Kidney epithelial cell (primary cell): ENCODE measurements at regions not wholly inside any gene's neighbourhood (a gene's known extent, or its start where the extent isn't known, plus 50 kb on each side); places are given as distances from the start of the nearest gene placed in this dataset.

Experiments
- DNase-seq: peaks from one replicate; pipeline ENCODE4 v3.0.0-alpha.2; 2010; ENCODE audit warnings: low read depth
- H3K27me3 ChIP-seq: 2 replicates; pipeline ENCODE4 v1.6.0; 2011; ENCODE audit warnings: low read length; ENCODE audit not compliant: control insufficient read depth, insufficient read depth
- H3K36me3 ChIP-seq: 2 replicates; pipeline ENCODE4 v1.5.1; 2011; ENCODE audit warnings: low read length; ENCODE audit not compliant: control insufficient read depth, insufficient read depth
- H3K4me3 ChIP-seq: 2 replicates; pipeline ENCODE4 v1.5.1; 2011; ENCODE audit warnings: low read depth, mild to moderate bottlenecking, control low read depth, low read length
- TF ChIP-seq, protein P1 (sequence below): IDR thresholded peaks from 2 replicates; pipeline ENCODE4 v1.5.1; 2011; ENCODE audit warnings: mild to moderate bottlenecking, moderate library complexity, low read length, control low read depth, inconsistent platforms; ENCODE audit not compliant: insufficient read depth, poor library complexity, severe bottlenecking

DNA sequence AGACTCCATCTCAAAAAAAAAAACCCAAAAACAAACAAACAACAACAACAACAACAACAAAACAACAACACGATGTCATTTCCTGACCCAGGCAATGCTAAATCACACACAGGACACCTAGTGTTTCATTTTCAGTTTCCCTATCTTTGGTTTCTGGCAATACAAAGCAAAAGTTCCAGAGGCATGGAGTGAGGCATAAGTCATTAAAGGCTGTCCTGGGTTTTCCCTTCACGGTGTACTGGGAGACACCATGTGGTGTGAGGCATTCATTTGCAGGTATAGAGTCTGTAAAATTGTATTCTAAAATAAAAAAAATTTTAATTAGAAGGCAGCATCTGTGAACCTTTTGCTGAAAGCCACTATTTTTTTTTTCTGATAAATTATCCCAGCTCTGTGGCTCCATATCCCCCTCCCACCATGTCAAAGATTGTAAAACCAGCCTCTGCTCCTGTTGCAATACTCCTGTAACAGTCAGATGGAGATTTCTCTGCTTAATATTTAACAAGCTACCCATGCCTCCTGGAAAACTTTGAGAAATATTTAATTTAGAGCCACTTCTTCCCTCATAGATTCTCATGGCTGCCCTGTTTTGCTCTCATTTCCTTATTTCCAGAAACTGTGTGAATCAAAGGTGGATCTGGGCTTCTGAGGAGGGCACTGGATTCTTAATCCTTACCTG lies 324.6 kb downstream of the MCTP2 start:
- no peaks in the 10 kb centered on the region for H3K36me3 ChIP-seq
- no peak overlapping the region for H3K4me3 ChIP-seq
- TF ChIP-seq, protein P1, sequence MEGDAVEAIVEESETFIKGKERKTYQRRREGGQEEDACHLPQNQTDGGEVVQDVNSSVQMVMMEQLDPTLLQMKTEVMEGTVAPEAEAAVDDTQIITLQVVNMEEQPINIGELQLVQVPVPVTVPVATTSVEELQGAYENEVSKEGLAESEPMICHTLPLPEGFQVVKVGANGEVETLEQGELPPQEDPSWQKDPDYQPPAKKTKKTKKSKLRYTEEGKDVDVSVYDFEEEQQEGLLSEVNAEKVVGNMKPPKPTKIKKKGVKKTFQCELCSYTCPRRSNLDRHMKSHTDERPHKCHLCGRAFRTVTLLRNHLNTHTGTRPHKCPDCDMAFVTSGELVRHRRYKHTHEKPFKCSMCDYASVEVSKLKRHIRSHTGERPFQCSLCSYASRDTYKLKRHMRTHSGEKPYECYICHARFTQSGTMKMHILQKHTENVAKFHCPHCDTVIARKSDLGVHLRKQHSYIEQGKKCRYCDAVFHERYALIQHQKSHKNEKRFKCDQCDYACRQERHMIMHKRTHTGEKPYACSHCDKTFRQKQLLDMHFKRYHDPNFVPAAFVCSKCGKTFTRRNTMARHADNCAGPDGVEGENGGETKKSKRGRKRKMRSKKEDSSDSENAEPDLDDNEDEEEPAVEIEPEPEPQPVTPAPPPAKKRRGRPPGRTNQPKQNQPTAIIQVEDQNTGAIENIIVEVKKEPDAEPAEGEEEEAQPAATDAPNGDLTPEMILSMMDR = no peak
- no peaks in the 10 kb centered on the region for H3K27me3 ChIP-seq
- DNase-seq = no peak

DNA sequence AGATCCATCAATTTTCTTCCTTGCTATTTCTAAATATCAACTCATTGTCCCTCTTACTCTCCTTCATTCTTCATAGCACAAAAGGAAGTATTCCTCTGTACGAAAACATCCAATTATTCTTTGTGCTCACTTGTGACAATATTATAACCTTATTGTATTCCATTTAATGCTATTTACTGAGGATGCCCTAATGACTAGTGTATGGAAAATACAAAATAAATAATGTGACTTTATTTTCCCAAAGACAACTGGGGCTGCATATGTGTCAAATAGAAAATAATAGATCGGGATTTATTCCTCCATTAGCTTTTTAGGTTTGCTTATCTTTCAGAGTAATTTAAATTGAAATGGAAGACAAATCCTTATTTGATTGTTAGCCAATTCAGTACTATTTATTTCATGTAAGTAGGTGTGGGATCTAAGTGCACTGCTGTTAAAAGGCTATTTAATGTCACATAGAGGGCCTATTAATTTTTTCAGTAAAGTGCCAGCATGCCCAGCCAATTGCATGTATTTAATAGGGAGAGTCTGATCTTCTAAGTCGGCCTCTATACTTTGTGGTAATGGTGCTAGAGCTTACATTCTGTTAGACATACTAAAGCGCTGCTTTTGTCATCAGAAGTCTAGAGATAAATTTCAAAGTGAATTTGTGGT lies 329.8 kb downstream of the MCTP2 start:
- Histone ChIP-seq H3K4me3 (no peak overlapping the region), H3K36me3 (no peaks in the 10 kb centered on the region), H3K27me3 (no peaks in the 10 kb centered on the region)
- TF ChIP-seq, protein P1 = no peak
- DNase-seq = no peak

DNA sequence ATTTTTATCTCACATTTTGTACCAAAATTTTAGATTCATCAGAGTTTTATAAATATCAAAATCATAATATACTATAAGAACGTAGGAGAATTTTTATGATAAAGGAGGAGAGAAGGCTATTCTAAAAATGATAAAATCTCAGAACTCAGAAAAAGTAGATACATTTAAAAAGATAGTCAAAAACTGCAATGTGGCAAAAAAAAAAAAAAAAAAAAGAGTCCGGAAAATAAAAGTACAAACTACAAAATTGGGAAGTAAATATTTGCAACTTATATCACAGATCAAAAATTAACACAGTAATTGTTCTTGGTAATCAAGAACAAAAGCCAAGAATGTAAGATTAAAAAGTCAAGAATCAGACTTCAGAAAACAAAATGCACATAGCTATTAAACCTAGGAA lies 332.1 kb downstream of the MCTP2 start:
- TF ChIP-seq, protein P1 = no peak
- no peaks in the 10 kb centered on the region for H3K27me3 ChIP-seq
- DNase-seq = no peak
- no peaks in the 10 kb centered on the region for H3K36me3 ChIP-seq
- H3K4me3 ChIP-seq = no peak overlapping the region

DNA sequence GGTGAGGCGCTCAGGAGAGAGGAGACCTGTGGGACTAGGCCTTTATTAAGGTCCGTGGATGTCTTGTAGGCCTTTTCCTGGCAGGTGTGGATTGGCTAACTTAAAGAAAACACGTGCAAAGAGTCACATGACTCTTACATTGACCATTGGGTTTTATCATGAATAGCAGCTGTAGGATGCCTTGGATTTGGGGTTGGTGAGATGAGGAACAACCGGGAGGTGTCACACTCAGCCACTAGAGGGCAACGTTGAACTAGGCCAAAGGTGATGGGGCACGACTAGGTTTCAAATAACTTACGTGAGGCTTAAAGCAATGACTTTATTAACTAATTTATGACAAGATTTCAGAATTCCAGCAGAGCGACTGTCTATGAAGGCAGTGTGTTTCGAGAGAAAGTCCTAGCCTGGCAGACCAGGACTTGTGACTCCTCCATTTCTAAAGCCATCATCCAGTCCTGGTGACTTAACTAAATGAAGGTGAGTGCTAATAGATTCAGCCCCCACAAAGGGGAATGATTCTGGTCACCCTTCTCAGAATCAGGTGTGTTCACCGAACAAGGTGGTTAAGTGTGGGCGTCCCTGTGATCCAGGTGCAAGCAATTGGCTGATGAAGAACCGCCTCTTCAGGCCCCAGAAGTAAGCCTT lies 345.6 kb downstream of the MCTP2 start:
- Histone ChIP-seq H3K27me3 (no peaks in the 10 kb centered on the region), H3K4me3 (no peak overlapping the region), H3K36me3 (no peaks in the 10 kb centered on the region)
- TF ChIP-seq, protein P1 = peak; percentile 65
- no peak for DNase-seq

DNA sequence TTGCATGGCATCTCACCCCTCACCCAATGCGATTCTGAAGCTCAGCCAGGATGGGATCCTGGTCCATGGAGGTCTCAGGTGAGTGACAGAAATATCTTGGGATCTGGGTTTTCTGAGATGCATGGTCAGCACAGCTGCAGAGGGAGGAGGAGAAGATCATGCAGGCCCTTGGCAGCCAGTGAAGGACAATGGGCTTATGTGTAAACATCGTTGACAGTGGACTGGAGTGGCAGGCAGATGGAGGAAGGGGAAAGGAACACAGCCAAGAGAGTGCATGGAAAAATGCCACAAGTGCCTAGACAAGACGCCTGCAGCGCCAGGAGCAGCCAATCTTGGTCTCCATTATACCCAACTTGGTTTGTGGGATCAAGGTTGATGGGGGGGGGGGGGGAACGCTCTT lies 347.9 kb downstream of the MCTP2 start:
- no peak for DNase-seq
- Histone ChIP-seq H3K4me3 (no peak overlapping the region), H3K36me3 (no peaks in the 10 kb centered on the region), H3K27me3 (no peaks in the 10 kb centered on the region)
- TF ChIP-seq, protein P1 = no peak
